Endodermal cell (in vitro differentiated cells): ENCODE measurements at regions not wholly inside any gene's neighbourhood (a gene's known extent, or its start where the extent isn't known, plus 50 kb on each side); places are given as distances from the start of the nearest gene placed in this dataset.
"Not testable (repeated sequence)": the region's sequence is repeated elsewhere in the genome, so short reads cannot be mapped to it uniquely, and the experiment has no call there.

Experiments used
- DNase-seq: peaks from one replicate; pipeline ENCODE4 v3.0.0-alpha.2; 2017
- H3K27ac ChIP-seq: 2 replicates; pipeline ENCODE4 v1.5.1; 2013; ENCODE audit warnings: mild to moderate bottlenecking, low read depth, low read length, moderate library complexity
- H3K27me3 ChIP-seq: 2 replicates; pipeline ENCODE4 v1.6.1; 2013; ENCODE audit warnings: mild to moderate bottlenecking, low read length, moderate library complexity; ENCODE audit not compliant: insufficient read depth, control insufficient read depth, poor library complexity, severe bottlenecking
- H3K36me3 ChIP-seq: 2 replicates; pipeline ENCODE4 v1.7.0; 2013; ENCODE audit warnings: mild to moderate bottlenecking, low read length, moderate library complexity; ENCODE audit not compliant: control insufficient read depth, insufficient read depth
- H3K4me1 ChIP-seq: one replicate; pipeline ENCODE4 v1.7.0; 2013; ENCODE audit warnings: low read length; ENCODE audit not compliant: control insufficient read depth, insufficient read depth
- H3K4me3 ChIP-seq: 2 replicates; pipeline ENCODE4 v1.5.1; 2013; ENCODE audit warnings: mild to moderate bottlenecking, low read length, moderate library complexity
- H3K9ac ChIP-seq: 2 replicates; pipeline ENCODE4 v1.6.1; 2013; ENCODE audit warnings: mild to moderate bottlenecking, low read length, moderate library complexity; ENCODE audit not compliant: poor library complexity, severe bottlenecking; ENCODE audit errors: extremely low read depth
- H3K9me3 ChIP-seq: 2 replicates; pipeline ENCODE4 v1.6.1; 2013; ENCODE audit warnings: mild to moderate bottlenecking, low read length, moderate library complexity; ENCODE audit not compliant: control insufficient read depth
- H3K27ac Mint-ChIP-seq: 2 replicates; pipeline ENCODE4 v1.8.0; 2020; ENCODE audit warnings: mixed read lengths
- H3K27me3 Mint-ChIP-seq: 2 replicates; pipeline ENCODE4 v1.8.0; 2021; ENCODE audit warnings: mild to moderate bottlenecking, mixed read lengths; ENCODE audit not compliant: insufficient read depth
- H3K36me3 Mint-ChIP-seq: 2 replicates; pipeline ENCODE4 v1.8.0; 2020; ENCODE audit warnings: low read depth, mixed read lengths
- H3K4me1 Mint-ChIP-seq: 2 replicates; pipeline ENCODE4 v1.8.0; 2020; ENCODE audit warnings: mixed read lengths
- H3K4me3 Mint-ChIP-seq: 2 replicates; pipeline ENCODE4 v1.8.0; 2020; ENCODE audit warnings: mild to moderate bottlenecking, moderate library complexity, mixed read lengths
- H3K9me3 Mint-ChIP-seq: 2 replicates; pipeline ENCODE4 v1.8.0; 2020; ENCODE audit warnings: mild to moderate bottlenecking, mixed read lengths
- WGBS, 2 experiments: methylation state at CpG; one replicate each; pipeline versions ENCODE4 v1.1.5 to v1.1.7; 2013; ENCODE audit warnings: missing lambda C conversion rate in 2 of 2, mixed read lengths in 1 of 2; ENCODE audit not compliant: insufficient coverage in 1 of 2, insufficient read length in 1 of 2; 5-methylcytosine and 5-hydroxymethylcytosine counted together

DNA sequence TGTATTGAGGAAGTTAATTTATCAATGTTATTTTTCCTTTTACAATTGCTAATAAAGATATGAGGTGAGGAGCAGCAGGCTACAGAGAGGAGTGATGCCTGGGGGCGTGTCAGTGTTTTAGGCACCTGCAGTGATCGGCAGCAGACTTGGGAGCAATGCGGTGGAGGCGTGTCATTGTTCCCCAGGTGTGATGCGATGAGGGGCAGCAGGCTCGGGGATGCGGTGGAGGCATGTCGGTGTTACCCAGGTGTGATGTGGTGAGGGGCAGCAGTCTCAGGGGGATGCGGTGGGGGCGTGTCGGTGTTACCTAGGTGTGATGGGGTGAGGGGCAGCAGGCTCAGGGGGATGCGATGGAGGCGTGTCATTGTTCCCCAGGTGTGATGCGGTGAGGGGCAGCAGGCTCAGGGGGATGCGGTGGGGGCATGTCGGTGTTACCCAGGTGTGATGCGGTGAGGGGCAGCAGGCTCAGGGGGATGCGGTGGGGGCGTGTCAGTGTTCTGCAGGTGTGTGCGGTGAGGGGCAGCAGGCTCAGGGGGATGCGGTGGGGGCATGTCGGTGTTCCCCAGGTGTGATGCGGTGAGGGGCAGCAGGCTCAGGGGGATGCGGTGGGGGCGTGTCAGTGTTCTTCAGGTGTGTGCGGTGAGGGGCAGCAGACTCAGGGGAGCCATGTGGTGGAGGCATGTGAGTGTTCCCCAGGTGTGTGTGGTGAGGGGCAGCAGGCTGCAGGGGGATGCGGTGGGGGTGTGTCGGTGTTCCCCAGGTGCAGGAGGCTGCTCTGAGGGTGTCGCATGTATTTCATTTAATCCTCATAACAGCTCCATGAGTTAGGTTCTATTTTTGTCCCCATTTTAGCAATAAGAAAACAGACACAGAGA lies 186.2 kb upstream of the GOLGA6L22 start:
- not testable (repeated sequence) for H3K36me3 ChIP-seq, H3K9ac ChIP-seq, H3K4me3 ChIP-seq, DNase-seq, H3K27ac Mint-ChIP-seq, H3K27me3 Mint-ChIP-seq, H3K4me3 Mint-ChIP-seq, H3K27ac ChIP-seq, H3K9me3 Mint-ChIP-seq, H3K4me1 Mint-ChIP-seq, H3K4me1 ChIP-seq, H3K36me3 Mint-ChIP-seq, H3K27me3 ChIP-seq
- 90% methylated on average over 18 to 29 of the region's 29 CpGs for WGBS, 2 experiments
- peaks cover 73% of the 10 kb centered on the region for H3K9me3 ChIP-seq

DNA sequence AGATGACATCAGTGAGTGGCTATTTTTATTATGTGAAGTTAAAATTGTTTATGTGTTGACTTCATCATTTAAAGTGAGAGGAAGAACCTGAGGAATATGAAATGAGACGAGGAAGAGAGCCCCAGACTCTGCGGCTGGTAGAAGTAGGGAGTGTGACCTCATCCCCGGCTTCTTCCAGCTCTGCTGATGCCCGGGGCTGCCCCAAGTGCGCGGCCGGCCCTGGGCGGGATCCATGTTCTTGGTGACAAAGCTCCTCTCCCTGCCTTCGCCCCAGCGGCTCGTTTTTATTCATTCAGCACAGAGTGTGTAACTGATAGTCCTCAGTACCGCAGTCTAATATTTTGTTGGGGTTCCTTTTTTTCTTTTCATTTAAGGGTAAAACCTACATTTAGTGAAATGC lies 185.5 kb upstream of the GOLGA6L22 start:
- H3K9ac ChIP-seq, H3K36me3 ChIP-seq, H3K27me3 Mint-ChIP-seq, H3K4me1 ChIP-seq, H3K36me3 Mint-ChIP-seq, H3K4me3 ChIP-seq, H3K27ac ChIP-seq, H3K4me1 Mint-ChIP-seq, H3K4me3 Mint-ChIP-seq, H3K27me3 ChIP-seq, H3K27ac Mint-ChIP-seq, H3K9me3 Mint-ChIP-seq, DNase-seq: not testable (repeated sequence)
- 84 to 87% methylated on average over 12 of the region's 12 CpGs for WGBS, 2 experiments
- H3K9me3 ChIP-seq = peaks cover 72% of the 10 kb centered on the region

DNA sequence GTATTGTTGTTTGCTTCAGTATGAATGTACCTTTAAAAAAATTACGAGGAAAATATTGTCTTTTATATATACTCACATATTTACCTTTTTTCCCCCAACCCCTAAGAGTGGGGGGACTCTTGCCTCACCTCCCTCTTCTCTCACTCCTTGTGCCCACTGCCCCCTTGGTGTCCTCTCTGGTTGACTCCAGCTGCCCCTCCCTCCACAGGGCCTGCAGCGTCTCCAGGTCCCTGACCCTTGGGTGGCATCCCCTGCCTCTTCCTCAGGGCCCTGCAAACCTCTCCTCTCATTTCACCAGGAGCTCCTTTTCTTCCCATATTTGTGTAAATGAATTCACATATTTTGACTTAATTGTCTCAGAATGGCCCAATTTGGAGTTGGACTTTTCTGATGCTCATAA lies 184.3 kb upstream of the GOLGA6L22 start:
- H3K9ac ChIP-seq, H3K36me3 Mint-ChIP-seq, H3K27ac Mint-ChIP-seq: not testable (repeated sequence)

DNA sequence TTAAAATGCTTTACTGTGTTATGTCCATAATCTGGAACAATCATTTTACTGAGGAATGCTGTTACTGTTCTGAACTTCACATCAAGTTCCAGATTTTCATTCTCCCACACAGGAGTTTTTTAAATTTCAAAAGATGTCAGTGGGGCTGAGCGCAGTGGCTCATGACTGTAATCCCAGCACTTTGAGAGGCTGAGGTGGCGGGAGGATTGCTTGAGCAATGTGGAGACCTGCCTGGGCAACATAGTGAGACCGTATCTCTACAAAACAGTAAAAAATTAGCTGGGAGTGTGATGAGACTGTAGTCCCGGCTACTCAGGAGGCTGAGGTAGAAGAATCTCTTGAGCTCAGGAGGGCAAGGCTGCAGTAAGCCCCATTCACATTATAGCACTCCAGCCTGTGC lies 177.9 kb upstream of the GOLGA6L22 start:
- H3K9ac ChIP-seq, DNase-seq, H3K4me3 Mint-ChIP-seq, H3K27ac Mint-ChIP-seq, H3K9me3 Mint-ChIP-seq, H3K27me3 ChIP-seq, H3K4me3 ChIP-seq, H3K27me3 Mint-ChIP-seq, H3K4me1 ChIP-seq, H3K4me1 Mint-ChIP-seq, H3K36me3 ChIP-seq, H3K27ac ChIP-seq, H3K36me3 Mint-ChIP-seq: not testable (repeated sequence)
- 69 to 82% methylated on average over 3 to 4 of the region's 4 CpGs for WGBS, 2 experiments
- peaks cover 81% of the 10 kb centered on the region for H3K9me3 ChIP-seq

More for the DNA sequence above, 184.3 kb upstream of the GOLGA6L22 start:
- H3K9me3 ChIP-seq = peaks cover 72% of the 10 kb centered on the region
- H3K27ac ChIP-seq, H3K27me3 Mint-ChIP-seq, H3K4me1 ChIP-seq, H3K27me3 ChIP-seq, DNase-seq, H3K4me1 Mint-ChIP-seq, H3K9me3 Mint-ChIP-seq, H3K36me3 ChIP-seq, H3K4me3 ChIP-seq, H3K4me3 Mint-ChIP-seq: not testable (repeated sequence)
- 80% methylated on average over 1 of the region's 2 CpGs; no CpG with 5 or more reads in 1 of the 2 experiments for whole genome bisulfite sequencing, 2 experiments

DNA sequence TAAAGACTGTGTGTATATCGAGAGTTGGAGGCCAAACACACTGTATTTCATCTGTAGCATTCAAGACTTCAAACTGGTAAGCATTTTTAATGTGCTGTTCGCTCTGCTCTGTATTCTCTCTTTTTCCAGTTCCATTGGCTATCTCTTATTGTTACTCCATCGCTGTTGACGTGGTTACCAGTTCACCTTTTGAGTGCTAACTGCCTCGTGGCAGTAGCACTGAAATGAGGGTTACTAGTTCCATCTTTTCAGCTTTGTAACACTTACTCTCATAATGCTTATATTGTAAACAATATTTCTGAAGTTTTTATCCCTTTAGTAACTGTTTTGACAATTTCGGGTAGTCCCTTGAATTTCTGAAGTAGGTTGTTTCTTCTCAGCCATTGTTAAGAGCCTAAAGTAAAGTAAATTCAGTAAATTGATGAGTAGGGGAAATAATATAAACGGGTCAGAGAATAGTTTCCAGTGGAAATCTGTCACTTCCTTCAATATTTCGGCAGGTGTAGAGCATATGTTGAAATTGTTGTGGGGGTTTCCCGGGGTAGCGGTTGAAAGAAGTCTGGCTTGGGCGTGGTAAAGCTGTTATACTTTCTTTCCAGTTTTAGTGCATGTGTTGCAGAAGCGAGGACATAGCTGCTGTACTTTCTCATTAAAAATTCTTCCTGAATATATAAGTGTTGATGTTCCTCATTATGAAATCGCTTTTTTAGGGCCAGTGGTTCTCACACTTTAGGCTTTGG lies 175.7 kb upstream of the GOLGA6L22 start:
- H3K36me3 Mint-ChIP-seq, H3K4me3 Mint-ChIP-seq, H3K9me3 Mint-ChIP-seq, H3K4me1 Mint-ChIP-seq, DNase-seq, H3K27ac ChIP-seq, H3K9ac ChIP-seq, H3K27ac Mint-ChIP-seq, H3K27me3 ChIP-seq, H3K27me3 Mint-ChIP-seq, H3K4me1 ChIP-seq, H3K4me3 ChIP-seq, H3K36me3 ChIP-seq: not testable (repeated sequence)
- WGBS, 2 experiments = 24 to 59% methylated on average over 3 to 12 of the region's 13 CpGs
- peaks cover 82% of the 10 kb centered on the region for H3K9me3 ChIP-seq

GRCh38 chr15:22284795-22285420 lies 173.8 kb upstream of the GOLGA6L22 start:
- not testable (repeated sequence) for H3K36me3 ChIP-seq, H3K4me1 ChIP-seq, H3K9me3 Mint-ChIP-seq, H3K27me3 Mint-ChIP-seq, H3K27ac ChIP-seq, H3K27ac Mint-ChIP-seq, H3K4me3 ChIP-seq, DNase-seq, H3K9ac ChIP-seq, H3K4me3 Mint-ChIP-seq, H3K27me3 ChIP-seq, H3K36me3 Mint-ChIP-seq, H3K4me1 Mint-ChIP-seq
- H3K9me3 ChIP-seq = peaks cover 73% of the 10 kb centered on the region
- WGBS, 2 experiments = 73 to 75% methylated on average over 1 to 3 of the region's 3 CpGs
